ENCODE measurements at regions not wholly inside any gene's neighbourhood (a gene's known extent, or its start where the extent isn't known, plus 50 kb on each side); places are given as distances from the start of the nearest gene placed in this dataset.

GRCh38 chr6:50520326-50521266, 192.7 kb upstream of the TFAP2D start:
- H3K27me3 ChIP-seq (ENCODE audit: control insufficient read depth, insufficient read depth, low read length, poor library complexity, severe bottlenecking) = no peaks in the 10 kb centered on the region
- H3K4me1 ChIP-seq (ENCODE audit: control insufficient read depth, insufficient read depth, low read length) = no peaks in the 10 kb centered on the region
- H3K27ac ChIP-seq (ENCODE audit: insufficient read depth, low read depth, low read length, poor library complexity, severe bottlenecking) = no peak overlapping the region
- H3K4me3 ChIP-seq (ENCODE audit: insufficient read depth, low read depth, low read length) = no peak overlapping the region
- WGBS, 2 experiments = 61 to 73% methylated on average over 3 of the region's 3 CpGs
- no peaks in the 10 kb centered on the region for H3K9me3 ChIP-seq (ENCODE audit: control insufficient read depth, low read length)
- H3K36me3 ChIP-seq (ENCODE audit: control insufficient read depth, insufficient read depth, low read length) = no peaks in the 10 kb centered on the region

GRCh38 chr6:50524341-50524740, 189.0 kb upstream of the TFAP2D start:
- H3K4me1 ChIP-seq (ENCODE audit: control insufficient read depth, insufficient read depth, low read length) = no peaks in the 10 kb centered on the region
- H3K9me3 ChIP-seq (ENCODE audit: control insufficient read depth, low read length) = no peaks in the 10 kb centered on the region
- H3K27me3 ChIP-seq (ENCODE audit: control insufficient read depth, insufficient read depth, low read length, poor library complexity, severe bottlenecking) = no peaks in the 10 kb centered on the region
- no peak overlapping the region for H3K4me3 ChIP-seq (ENCODE audit: insufficient read depth, low read depth, low read length)
- H3K27ac ChIP-seq (ENCODE audit: insufficient read depth, low read depth, low read length, poor library complexity, severe bottlenecking) = no peak overlapping the region
- no peaks in the 10 kb centered on the region for H3K36me3 ChIP-seq (ENCODE audit: control insufficient read depth, insufficient read depth, low read length)

- H3K36me3 ChIP-seq (ENCODE audit: control insufficient read depth, insufficient read depth, low read length) = no peaks in the 10 kb centered on the region
- no peak overlapping the region for H3K27ac ChIP-seq (ENCODE audit: insufficient read depth, low read depth, low read length, poor library complexity, severe bottlenecking)
- H3K9me3 ChIP-seq (ENCODE audit: control insufficient read depth, low read length) = no peaks in the 10 kb centered on the region
- no peaks in the 10 kb centered on the region for H3K4me1 ChIP-seq (ENCODE audit: control insufficient read depth, insufficient read depth, low read length)
- H3K4me3 ChIP-seq (ENCODE audit: insufficient read depth, low read depth, low read length) = no peak overlapping the region
- WGBS, 2 experiments = 89 to 98% methylated on average over 2 of the region's 2 CpGs
- no peaks in the 10 kb centered on the region for H3K27me3 ChIP-seq (ENCODE audit: control insufficient read depth, insufficient read depth, low read length, poor library complexity, severe bottlenecking)
Observed at GRCh38 chr6:50527985-50528384, 185.3 kb upstream of the TFAP2D start.

- Histone ChIP-seq H3K27ac (ENCODE audit: insufficient read depth, low read depth, low read length, poor library complexity, severe bottlenecking) (no peak overlapping the region), H3K4me1 (ENCODE audit: control insufficient read depth, insufficient read depth, low read length) (no peaks in the 10 kb centered on the region), H3K36me3 (ENCODE audit: control insufficient read depth, insufficient read depth, low read length) (no peaks in the 10 kb centered on the region), H3K9me3 (ENCODE audit: control insufficient read depth, low read length) (no peaks in the 10 kb centered on the region), H3K27me3 (ENCODE audit: control insufficient read depth, insufficient read depth, low read length, poor library complexity, severe bottlenecking) (no peaks in the 10 kb centered on the region), H3K4me3 (ENCODE audit: insufficient read depth, low read depth, low read length) (no peak overlapping the region)
- 72 to 77% methylated on average over 1 of the region's 1 CpG for WGBS, 2 experiments
Observed at GRCh38 chr6:50539447-50539846, 173.9 kb upstream of the TFAP2D start.

GRCh38 chr6:50541941-50542340, 171.4 kb upstream of the TFAP2D start:
- no peaks in the 10 kb centered on the region for H3K4me1 ChIP-seq (ENCODE audit: control insufficient read depth, insufficient read depth, low read length)
- no peak overlapping the region for H3K4me3 ChIP-seq (ENCODE audit: insufficient read depth, low read depth, low read length)
- H3K36me3 ChIP-seq (ENCODE audit: control insufficient read depth, insufficient read depth, low read length) = no peaks in the 10 kb centered on the region
- WGBS, 2 experiments = 85 to 92% methylated on average over 2 of the region's 2 CpGs
- no peaks in the 10 kb centered on the region for H3K27me3 ChIP-seq (ENCODE audit: control insufficient read depth, insufficient read depth, low read length, poor library complexity, severe bottlenecking)
- H3K9me3 ChIP-seq (ENCODE audit: control insufficient read depth, low read length) = no peaks in the 10 kb centered on the region
- H3K27ac ChIP-seq (ENCODE audit: insufficient read depth, low read depth, low read length, poor library complexity, severe bottlenecking) = no peak overlapping the region

- no peak overlapping the region for H3K27ac ChIP-seq (ENCODE audit: insufficient read depth, low read depth, low read length, poor library complexity, severe bottlenecking)
- H3K9me3 ChIP-seq (ENCODE audit: control insufficient read depth, low read length) = no peaks in the 10 kb centered on the region
- no peaks in the 10 kb centered on the region for H3K4me1 ChIP-seq (ENCODE audit: control insufficient read depth, insufficient read depth, low read length)
- no peak overlapping the region for H3K4me3 ChIP-seq (ENCODE audit: insufficient read depth, low read depth, low read length)
- H3K27me3 ChIP-seq (ENCODE audit: control insufficient read depth, insufficient read depth, low read length, poor library complexity, severe bottlenecking) = no peaks in the 10 kb centered on the region
- H3K36me3 ChIP-seq (ENCODE audit: control insufficient read depth, insufficient read depth, low read length) = no peaks in the 10 kb centered on the region
- 85 to 88% methylated on average over 7 of the region's 7 CpGs for WGBS, 2 experiments
Observed at GRCh38 chr6:50543666-50544065, 169.7 kb upstream of the TFAP2D start.

- 69 to 72% methylated on average over 2 of the region's 2 CpGs for WGBS, 2 experiments
- no peak overlapping the region for H3K4me3 ChIP-seq (ENCODE audit: insufficient read depth, low read depth, low read length)
Observed at GRCh38 chr6:50549026-50549425, 164.3 kb upstream of the TFAP2D start.

GRCh38 chr6:50549475-50549874, 163.9 kb upstream of the TFAP2D start:
- H3K9me3 ChIP-seq (ENCODE audit: control insufficient read depth, low read length) = no peaks in the 10 kb centered on the region
- H3K4me3 ChIP-seq (ENCODE audit: insufficient read depth, low read depth, low read length) = no peak overlapping the region
- no peaks in the 10 kb centered on the region for H3K4me1 ChIP-seq (ENCODE audit: control insufficient read depth, insufficient read depth, low read length)

More at GRCh38 chr6:50549026-50549425, 164.3 kb upstream of the TFAP2D start:
- Histone ChIP-seq H3K4me1 (ENCODE audit: control insufficient read depth, insufficient read depth, low read length) (no peaks in the 10 kb centered on the region), H3K36me3 (ENCODE audit: control insufficient read depth, insufficient read depth, low read length) (no peaks in the 10 kb centered on the region), H3K27me3 (ENCODE audit: control insufficient read depth, insufficient read depth, low read length, poor library complexity, severe bottlenecking) (no peaks in the 10 kb centered on the region), H3K9me3 (ENCODE audit: control insufficient read depth, low read length) (no peaks in the 10 kb centered on the region), H3K27ac (ENCODE audit: insufficient read depth, low read depth, low read length, poor library complexity, severe bottlenecking) (no peak overlapping the region)

GRCh38 chr6:50555982-50556381, 157.3 kb upstream of the TFAP2D start:
- Histone ChIP-seq H3K27me3 (ENCODE audit: control insufficient read depth, insufficient read depth, low read length, poor library complexity, severe bottlenecking) (no peaks in the 10 kb centered on the region), H3K4me1 (ENCODE audit: control insufficient read depth, insufficient read depth, low read length) (no peaks in the 10 kb centered on the region), H3K27ac (ENCODE audit: insufficient read depth, low read depth, low read length, poor library complexity, severe bottlenecking) (no peak overlapping the region), H3K36me3 (ENCODE audit: control insufficient read depth, insufficient read depth, low read length) (no peaks in the 10 kb centered on the region), H3K4me3 (ENCODE audit: insufficient read depth, low read depth, low read length) (no peak overlapping the region), H3K9me3 (ENCODE audit: control insufficient read depth, low read length) (no peaks in the 10 kb centered on the region)
- WGBS, 2 experiments = 92 to 100% methylated on average over 1 of the region's 2 CpGs

More at GRCh38 chr6:50549475-50549874, 163.9 kb upstream of the TFAP2D start:
- Histone ChIP-seq H3K36me3 (ENCODE audit: control insufficient read depth, insufficient read depth, low read length) (no peaks in the 10 kb centered on the region), H3K27ac (ENCODE audit: insufficient read depth, low read depth, low read length, poor library complexity, severe bottlenecking) (no peak overlapping the region), H3K27me3 (ENCODE audit: control insufficient read depth, insufficient read depth, low read length, poor library complexity, severe bottlenecking) (no peaks in the 10 kb centered on the region)

- Histone ChIP-seq H3K4me3 (ENCODE audit: insufficient read depth, low read depth, low read length) (no peak overlapping the region), H3K27ac (ENCODE audit: insufficient read depth, low read depth, low read length, poor library complexity, severe bottlenecking) (no peak overlapping the region), H3K36me3 (ENCODE audit: control insufficient read depth, insufficient read depth, low read length) (no peaks in the 10 kb centered on the region), H3K9me3 (ENCODE audit: control insufficient read depth, low read length) (no peaks in the 10 kb centered on the region), H3K27me3 (ENCODE audit: control insufficient read depth, insufficient read depth, low read length, poor library complexity, severe bottlenecking) (no peaks in the 10 kb centered on the region), H3K4me1 (ENCODE audit: control insufficient read depth, insufficient read depth, low read length) (no peaks in the 10 kb centered on the region)
- WGBS, 2 experiments = 80 to 87% methylated on average over 1 of the region's 1 CpG
Observed at GRCh38 chr6:50565004-50565403, 148.3 kb upstream of the TFAP2D start.
